Body of pancreas (tissue), 4 donors: ENCODE measurements at regions not wholly inside any gene's neighbourhood (a gene's known extent, or its start where the extent isn't known, plus 50 kb on each side); places are given as distances from the start of the nearest gene placed in this dataset.

Source experiments
- CTCF ChIP-seq, 7 experiments: fragments of 450-650 bp in 4 of 7; fragments of 200-600 bp in 3 of 7; sonication (generic) in 3 of 7; IDR thresholded peaks; one replicate each; pipeline ENCODE4 v1.5.1; 2016 to 2019; ENCODE audit warnings: antibody characterized with exemption in 7 of 7
- POLR2A ChIP-seq, 3 donors: fragments of 450-650 bp; IDR thresholded peaks; one replicate each; pipeline ENCODE4 v1.6.1; 2016; ENCODE audit warnings: antibody characterized with exemption in 3 of 3, mild to moderate bottlenecking in 2 of 3

GRCh38 chr18:73691118-73691517, 456.5 kb downstream of the FBXO15 start:
- TF ChIP-seq POLR2A (IDR thresholded peaks at IDR 0.05) = no peak
- no peak for TF ChIP-seq CTCF (IDR thresholded peaks at IDR 0.05)
